KBM-7 (cell line): ENCODE measurements at regions not wholly inside any gene's neighbourhood (a gene's known extent, or its start where the extent isn't known, plus 50 kb on each side); places are given as distances from the start of the nearest gene placed in this dataset.
"Not testable (repeated sequence)": the region's sequence is repeated elsewhere in the genome, so short reads cannot be mapped to it uniquely, and the experiment has no call there.

Source experiments
- DNase-seq: peaks from one replicate; pipeline ENCODE4 v3.0.0-alpha.2; 2015
- in situ Hi-C: fragments of 300-500 bp; cut with MboI; formaldehyde crosslinking; loops from 2 replicates; pipeline ENCODE4 v1.14.3; 2020; ENCODE audit warnings: low sequenced_read_pairs, low pct_unique_long_range_greater_than_20kb, mixed read lengths

DNA sequence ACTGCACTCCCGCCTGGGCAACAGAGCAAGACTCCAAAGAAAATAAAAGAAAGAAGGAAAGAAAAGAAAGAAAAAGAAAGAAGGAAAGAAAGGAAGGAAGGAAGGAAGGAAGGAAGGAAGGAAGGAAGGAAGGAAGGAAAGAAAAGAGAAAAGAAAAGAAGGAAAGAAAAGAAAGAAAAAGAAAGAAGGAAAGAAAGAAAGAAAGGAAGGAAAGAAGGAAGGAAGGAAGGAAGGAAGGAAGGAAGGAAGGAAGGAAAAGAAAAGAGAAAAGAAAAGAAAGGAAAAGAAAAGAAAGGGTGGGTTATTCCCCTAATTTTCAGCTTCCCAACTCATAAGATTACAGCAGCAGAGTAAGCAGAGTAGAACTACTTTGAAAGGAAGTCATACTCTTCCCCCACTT, 64.4 kb downstream of the TMEM200C start:
- in situ Hi-C loops, DNase-seq: not testable (repeated sequence)

- in situ Hi-C loops, result no loop called here
These were observed 66.4 kb downstream of the TMEM200C start for GRCh38 chr18:5828913-5829312.

DNA sequence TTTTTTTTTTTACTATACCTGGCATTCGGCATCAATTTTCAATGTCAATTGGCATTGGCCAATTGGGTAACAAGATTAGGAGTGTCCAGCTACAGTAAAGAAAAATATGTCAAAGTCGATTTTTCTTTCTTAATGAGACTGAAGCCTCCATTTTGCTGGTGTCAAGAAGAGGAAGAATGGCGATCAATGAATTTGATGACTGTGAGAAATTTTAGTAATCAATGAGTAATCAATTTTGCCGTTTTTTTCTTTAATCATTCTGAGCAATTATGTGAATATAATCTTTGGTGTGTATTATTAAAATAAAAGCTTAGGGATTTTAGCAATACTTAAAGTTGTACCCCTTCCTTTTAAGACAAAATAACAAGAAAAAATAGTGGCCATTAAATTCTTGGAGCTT, 69.7 kb downstream of the TMEM200C start:
- DNase-seq, result no peak
- in situ Hi-C loops, result no loop called here

More at GRCh38 chr18:5828913-5829312, 66.4 kb downstream of the TMEM200C start:
- DNase-seq, result no peak

- DNase-seq, result no peak
- in situ Hi-C loops, result no loop called here
These were observed 70.8 kb downstream of the TMEM200C start for GRCh38 chr18:5824370-5824984.

- peak; percentile 27 for DNase-seq
- in situ Hi-C loops, result no loop called here
These were observed 77.5 kb downstream of the TMEM200C start for GRCh38 chr18:5817816-5818215.

GRCh38 chr18:5806860-5807259, 88.5 kb downstream of the TMEM200C start:
- in situ Hi-C loops, result no loop called here
- DNase-seq, result no peak

DNA sequence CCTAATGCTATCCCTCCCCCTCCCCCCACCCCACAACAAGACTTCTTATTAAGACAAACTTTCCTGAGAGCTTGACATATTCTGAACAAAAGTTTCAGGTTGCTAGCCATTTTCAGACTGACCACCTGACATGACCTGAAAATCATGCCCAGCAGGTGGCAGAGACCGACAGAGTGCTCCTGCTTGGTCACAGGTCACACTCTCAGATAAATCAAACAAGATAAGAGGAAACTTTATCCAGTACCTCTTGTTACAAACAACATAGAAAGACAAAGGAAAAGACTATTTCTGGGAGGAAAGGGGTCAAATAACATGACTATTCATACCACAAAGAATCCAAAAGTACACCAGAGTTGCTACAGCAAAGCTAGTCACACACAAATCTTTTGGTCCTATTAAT, 107.4 kb downstream of the TMEM200C start:
- in situ Hi-C loops, result no loop called here
- no peak for DNase-seq

DNA sequence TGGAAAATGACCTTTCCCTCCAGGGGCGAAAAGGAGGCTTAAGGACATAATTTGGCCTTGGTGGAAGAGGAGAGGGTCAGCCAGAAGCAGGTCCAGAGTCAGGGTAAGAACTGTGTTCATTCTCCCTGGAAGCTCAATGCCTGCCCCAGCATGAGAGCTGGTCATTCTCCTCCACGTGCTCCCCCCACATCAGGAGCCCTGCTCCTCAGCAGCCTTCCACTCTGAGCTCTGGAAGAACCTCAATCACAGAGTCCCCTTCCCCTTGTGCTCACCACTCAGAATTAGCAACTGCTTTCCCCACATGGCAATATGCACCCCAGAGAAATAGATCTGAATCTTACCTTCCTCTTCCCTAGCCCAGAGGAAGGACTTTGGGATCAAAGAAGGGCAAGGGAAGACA, 115.4 kb downstream of the TMEM200C start:
- DNase-seq, result no peak
- in situ Hi-C loops, result no loop called here

- in situ Hi-C loops, result no loop called here
- DNase-seq, result no peak
These were observed 122.8 kb downstream of the TMEM200C start for GRCh38 chr18:5772306-5773105.

- in situ Hi-C loops, result no loop called here
- DNase-seq, result no peak
These were observed 124.0 kb downstream of the TMEM200C start for GRCh38 chr18:5771343-5771742.

- no peak for DNase-seq
These were observed 125.1 kb downstream of the TMEM200C start for GRCh38 chr18:5770176-5770575.

GRCh38 chr18:5768454-5768853, 126.9 kb downstream of the TMEM200C start:
- no peak for DNase-seq
- in situ Hi-C loops, result no loop called here

More at GRCh38 chr18:5770176-5770575, 125.1 kb downstream of the TMEM200C start:
- in situ Hi-C loops, result no loop called here

GRCh38 chr18:5759194-5759593, 136.1 kb downstream of the TMEM200C start:
- no peak for DNase-seq
- in situ Hi-C loops, result no loop called here

DNA sequence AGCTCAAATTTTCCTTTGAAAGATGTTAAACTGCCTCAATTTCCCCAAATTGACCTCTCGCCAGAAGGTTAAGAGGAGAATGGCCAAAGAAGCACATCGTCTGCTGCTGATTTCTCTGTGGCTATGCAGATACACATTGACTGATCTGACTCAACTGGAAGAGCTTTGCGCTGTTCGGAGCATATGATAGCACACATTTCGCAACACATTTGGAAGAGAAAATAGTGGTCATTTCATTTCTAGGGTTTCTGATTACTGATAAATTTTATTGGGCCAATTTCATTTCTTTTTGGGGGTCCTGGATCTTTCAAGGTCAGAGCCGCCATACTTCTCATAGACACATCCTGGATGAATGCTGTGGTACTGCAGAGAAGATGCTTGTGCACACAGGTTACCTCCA, 138.5 kb downstream of the TMEM200C start:
- in situ Hi-C loops, result no loop called here
- DNase-seq, result no peak

GRCh38 chr18:5747678-5748077, 147.6 kb downstream of the TMEM200C start:
- no peak for DNase-seq

GRCh38 chr18:5746844-5747243, 148.5 kb downstream of the TMEM200C start:
- no peak for DNase-seq
- in situ Hi-C loops, result no loop called here

More at GRCh38 chr18:5747678-5748077, 147.6 kb downstream of the TMEM200C start:
- in situ Hi-C loops, result no loop called here

DNA sequence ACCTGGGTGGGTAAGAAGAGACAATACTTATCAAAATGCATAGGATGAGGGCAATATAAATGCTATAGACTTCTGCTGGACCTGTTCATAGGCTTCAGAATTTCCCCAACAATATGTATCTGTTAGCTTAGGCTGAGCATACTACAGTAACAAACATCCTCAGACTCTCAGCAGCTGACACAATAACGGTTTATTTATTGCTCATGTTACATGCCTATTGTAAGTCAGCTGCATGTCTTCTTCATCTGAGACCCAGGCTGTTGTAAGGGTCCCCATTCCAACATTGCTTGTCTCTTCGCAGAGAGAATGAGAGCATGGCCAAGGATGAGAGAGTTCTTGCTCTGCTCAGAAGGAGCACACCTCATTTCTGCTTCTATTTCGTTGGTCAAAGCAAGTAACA, 150.7 kb downstream of the TMEM200C start:
- DNase-seq, result no peak
- in situ Hi-C loops, result no loop called here

DNA sequence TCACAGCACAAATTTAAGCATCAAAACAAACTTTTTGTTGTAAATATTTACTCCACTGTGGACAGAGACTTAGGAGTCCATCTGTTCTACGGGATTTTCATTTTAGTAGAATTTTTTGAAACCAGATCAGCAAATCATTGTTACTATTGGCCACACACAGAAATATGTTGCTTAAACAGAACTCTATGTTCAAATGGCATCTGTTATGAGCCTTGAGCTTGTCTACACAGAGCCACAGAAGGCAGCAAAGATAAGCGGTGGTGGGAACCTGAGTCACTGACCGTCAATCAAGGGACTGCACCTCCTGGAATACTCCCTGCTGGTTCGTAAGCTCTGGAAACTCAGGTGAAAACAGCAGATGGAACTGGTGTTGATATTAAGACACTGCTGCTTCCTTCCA, 156.8 kb downstream of the TMEM200C start:
- in situ Hi-C loops, result no loop called here
- no peak for DNase-seq

- no peak for DNase-seq
These were observed 163.0 kb downstream of the TMEM200C start for GRCh38 chr18:5732318-5732717.

GRCh38 chr18:5729983-5730699, 165.2 kb downstream of the TMEM200C start:
- in situ Hi-C loops, result no loop called here
- no peak for DNase-seq

More at GRCh38 chr18:5732318-5732717, 163.0 kb downstream of the TMEM200C start:
- in situ Hi-C loops, result no loop called here
